ENCODE measurements at regions not wholly inside any gene's neighbourhood (a gene's known extent, or its start where the extent isn't known, plus 50 kb on each side); places are given as distances from the start of the nearest gene placed in this dataset.

DNA sequence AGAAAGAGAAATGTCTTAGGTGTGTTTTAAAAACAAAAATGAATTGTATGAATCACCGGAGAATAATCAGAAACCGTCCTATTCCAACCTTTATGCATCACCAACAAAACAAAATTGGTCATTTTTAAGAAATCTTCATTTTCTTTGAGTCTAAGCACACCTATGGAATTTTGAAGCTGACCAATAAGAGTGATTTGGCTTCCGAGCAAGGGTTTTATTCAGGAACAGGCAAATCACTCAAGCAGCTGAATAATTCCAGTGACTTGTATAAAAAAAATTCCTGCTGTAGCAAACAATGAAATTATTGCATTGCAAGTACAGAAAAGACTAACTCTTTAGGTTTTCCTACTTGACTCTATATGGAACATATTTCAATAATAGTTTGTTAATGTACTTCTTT lies 83.8 kb upstream of the FNDC3B start:
- DNase-seq (ENCODE audit: low read depth in 2 of 3, low spot score in 1 of 3): no peak

DNA sequence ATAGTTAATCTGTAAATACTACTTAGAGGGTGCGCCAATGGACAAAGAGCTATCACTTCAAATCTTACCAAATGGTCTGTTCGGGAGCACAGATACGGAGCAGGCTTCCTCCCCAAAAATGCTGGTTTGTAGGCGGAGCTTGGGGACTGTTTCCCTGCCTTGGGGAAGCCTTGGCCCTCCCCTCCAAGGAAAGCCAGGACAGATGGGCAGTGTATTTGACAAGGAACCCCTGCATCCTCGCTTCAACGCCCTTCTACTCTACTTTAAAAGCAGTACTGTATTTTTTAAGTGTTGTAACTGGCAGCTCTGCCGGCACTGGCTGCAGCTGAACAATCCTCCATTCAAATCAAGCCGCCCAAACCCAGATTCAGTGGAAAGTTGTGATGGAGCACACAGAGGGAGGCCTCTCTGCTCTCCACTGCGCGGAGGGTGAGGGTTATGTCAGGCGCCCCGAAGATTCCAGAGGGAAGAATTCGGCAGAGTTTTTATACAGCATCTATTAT lies 83.1 kb upstream of the FNDC3B start:
- no peak for DNase-seq (ENCODE audit: low read depth in 2 of 3, low spot score in 1 of 3)

DNA sequence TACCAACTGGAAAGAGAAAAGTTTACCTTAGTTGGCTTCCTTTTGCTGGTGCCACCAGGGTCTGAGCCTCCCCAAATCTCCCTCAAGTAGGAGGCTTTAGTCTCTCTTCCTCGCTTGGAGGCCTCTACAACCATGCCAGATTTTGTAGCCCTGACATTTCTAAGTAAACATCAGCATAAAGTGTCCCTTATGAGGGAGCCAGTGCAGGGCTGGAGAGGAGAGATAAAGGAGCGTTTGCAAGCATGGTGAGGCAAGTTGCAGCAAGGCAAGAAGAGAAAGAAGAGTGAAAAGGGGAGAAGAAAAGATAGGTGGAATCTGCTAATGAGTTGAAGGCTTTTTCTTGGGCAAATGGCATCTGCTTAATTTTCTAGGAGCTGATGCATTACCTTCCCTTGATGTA lies 82.7 kb upstream of the FNDC3B start:
- DNase-seq (ENCODE audit: low read depth in 2 of 3, low spot score in 1 of 3): no peak

DNA sequence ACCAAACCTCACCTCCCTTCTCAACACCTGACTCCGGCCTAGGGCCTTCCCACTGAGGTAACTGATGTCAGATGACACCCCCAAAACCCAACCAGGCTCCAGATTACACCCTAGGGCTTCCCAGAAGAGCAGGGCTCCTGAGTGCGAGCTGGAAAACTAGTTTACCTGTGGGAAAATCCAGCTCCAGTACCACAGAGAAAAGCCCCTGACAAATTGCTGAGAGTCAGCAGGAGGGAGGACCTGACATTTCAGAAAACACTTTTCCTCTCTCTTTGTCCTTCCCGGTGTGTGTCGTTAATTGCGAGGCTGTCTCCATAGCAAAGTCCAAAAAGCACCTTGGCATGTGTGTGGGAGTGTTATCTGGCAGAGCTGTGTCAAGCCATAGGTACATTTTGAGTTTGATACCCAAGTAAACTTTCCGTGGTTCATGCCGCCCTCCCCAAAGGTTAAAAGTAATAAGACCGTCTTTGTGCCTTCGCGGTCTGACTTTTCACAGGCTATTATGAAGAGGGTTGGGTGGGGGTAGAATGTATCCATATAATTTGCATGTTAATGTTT lies 79.8 kb upstream of the FNDC3B start:
- DNase-seq (ENCODE audit: low read depth in 2 of 3, low spot score in 1 of 3): peak in 1 of 3 donors; percentile 6

GRCh38 chr3:171960159-171960558 lies 79.2 kb upstream of the FNDC3B start:
- DNase-seq (ENCODE audit: low read depth in 2 of 3, low spot score in 1 of 3): no peak

DNA sequence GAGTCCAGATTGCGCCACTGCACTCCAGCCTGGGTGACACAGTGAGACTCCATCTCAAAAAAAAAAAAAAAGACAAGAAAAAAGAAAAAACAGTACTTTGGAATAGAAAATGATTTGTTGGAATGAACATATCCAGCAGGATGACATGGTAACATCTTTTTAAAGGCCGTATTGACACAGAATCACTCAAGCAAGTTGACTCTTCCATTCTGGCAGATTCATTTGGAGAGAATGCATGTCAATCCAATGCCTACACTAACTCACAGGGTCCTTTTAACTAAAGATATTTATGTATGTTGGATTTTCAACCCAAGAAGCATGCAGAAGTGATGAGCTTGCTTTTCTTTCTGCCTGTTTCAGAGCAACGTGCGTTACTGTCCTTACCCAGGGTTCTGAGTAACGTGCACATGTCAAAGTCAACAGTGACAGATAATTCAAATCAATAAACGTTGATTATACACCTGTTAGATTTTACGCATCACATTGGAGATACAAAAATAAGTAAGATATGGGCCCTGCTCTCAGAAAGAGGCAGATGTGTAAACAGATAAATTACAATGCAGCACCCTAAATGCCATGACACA lies 77.1 kb upstream of the FNDC3B start:
- no peak for DNase-seq (ENCODE audit: low read depth in 2 of 3, low spot score in 1 of 3)

GRCh38 chr3:171963546-171963945 lies 75.8 kb upstream of the FNDC3B start:
- DNase-seq (ENCODE audit: low read depth in 2 of 3, low spot score in 1 of 3): no peak

- no peak for DNase-seq (ENCODE audit: low read depth in 2 of 3, low spot score in 1 of 3)
Observed at GRCh38 chr3:171965067-171965712, 74.2 kb upstream of the FNDC3B start.

GRCh38 chr3:171966533-171967136 lies 72.7 kb upstream of the FNDC3B start:
- DNase-seq (ENCODE audit: low read depth in 2 of 3, low spot score in 1 of 3): no peak

DNA sequence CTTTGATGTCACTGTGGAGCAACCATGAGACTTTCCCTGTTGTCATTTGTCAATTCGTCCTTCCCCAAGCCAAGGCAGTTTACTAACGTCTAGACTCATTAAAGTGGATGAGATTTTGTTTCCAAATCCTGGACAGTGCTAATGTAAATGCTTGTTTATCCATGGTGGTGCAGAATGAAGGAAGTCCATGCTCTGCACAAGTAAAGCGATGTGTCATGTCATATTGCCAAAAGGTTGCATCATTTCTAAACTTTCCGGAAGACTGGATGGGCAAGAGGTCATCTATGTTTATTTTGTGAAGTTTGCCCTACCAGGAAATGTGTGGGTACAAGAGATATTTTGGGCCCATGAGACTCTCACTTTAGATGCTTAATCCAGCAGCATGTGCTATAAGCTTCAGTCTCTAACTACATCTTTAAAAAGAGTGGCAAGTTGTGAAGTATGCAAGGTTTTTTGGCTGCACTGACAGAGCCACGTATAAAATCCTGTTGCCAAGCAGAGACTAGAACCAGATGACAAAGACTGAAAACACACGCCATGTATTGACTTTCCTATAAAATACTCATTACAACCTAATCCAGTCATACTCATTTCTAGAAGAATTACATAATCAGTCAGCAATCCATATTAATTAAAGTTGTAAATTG lies 72.1 kb upstream of the FNDC3B start:
- DNase-seq (ENCODE audit: low read depth in 2 of 3, low spot score in 1 of 3): no peak

GRCh38 chr3:171967932-171968678 lies 71.3 kb upstream of the FNDC3B start:
- DNase-seq (ENCODE audit: low read depth in 2 of 3, low spot score in 1 of 3): no peak

DNA sequence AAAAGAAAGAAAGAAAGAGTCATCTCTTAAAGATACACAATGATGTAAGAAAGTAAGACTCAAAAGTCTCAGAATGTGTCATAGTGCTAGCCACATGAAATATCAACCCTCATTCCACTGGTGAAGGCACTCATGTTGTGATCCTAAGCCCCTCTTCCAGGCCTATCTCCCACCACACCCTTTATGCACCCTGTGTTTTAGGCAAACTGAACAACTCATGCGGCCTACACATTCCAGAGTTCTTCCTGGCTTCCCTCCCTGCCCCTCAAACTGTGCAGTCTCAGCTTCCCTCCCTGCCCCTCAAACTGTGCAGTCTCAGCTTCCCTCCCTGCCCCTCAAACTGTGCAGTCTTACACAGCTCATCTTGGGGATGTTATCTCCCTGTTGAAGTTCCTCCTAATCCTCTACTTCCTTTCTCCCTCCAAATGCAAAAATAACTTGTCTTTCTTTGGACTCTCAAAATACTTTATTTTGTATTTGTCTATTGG lies 69.0 kb upstream of the FNDC3B start:
- DNase-seq (ENCODE audit: low read depth in 2 of 3, low spot score in 1 of 3): no peak

DNA sequence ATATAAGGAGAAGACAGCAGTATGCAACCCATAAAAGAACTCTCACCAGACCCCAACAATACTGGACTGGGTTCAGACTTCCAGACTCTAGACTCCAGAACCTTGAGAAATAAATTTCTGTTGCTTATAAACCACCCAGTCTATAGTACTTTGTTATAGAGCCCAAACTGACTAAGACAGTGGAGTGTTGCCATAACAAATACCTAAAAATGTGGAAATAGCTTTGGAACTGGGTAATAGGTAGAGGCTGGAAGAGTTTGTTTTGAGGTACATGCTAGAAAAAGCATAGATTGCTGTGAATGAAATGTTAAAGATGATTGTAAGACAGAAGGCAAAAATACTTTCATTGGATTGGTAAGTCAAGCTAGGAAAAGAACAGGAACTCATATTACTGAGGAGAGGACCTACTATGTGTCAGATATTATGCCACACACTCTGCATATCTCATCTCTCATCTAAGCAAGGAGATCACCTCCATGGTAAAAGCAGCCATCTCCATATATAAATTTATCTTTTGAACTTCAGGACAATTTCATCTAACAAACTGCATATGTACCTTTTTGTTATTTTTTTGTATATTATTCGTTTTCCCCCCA lies 67.4 kb upstream of the FNDC3B start:
- no peak for DNase-seq (ENCODE audit: low read depth in 2 of 3, low spot score in 1 of 3)

DNA sequence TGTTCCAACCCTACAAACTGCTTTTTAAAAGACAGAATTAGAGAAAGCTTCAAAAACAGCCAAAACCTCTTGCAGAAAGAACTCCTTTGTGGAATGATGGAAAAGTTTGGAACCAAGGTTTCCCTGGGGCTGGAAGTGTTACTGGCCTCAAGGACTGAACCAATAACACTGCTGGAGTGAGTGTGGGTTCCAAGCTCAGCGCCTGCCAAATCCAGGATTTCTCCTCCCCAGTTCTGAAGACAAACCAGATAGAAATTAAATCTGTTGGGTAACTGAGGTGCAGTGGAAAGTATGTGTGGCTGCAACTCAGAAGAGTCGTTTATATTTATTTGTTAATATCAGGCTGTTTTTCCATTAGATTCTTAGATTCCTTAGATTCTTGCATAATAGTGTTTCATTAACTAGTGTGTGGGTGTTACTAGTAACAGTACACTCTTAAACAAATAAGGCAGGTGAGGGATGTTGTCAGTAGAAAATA lies 66.5 kb upstream of the FNDC3B start:
- no peak for DNase-seq (ENCODE audit: low read depth in 2 of 3, low spot score in 1 of 3)

- no peak for DNase-seq (ENCODE audit: low read depth in 2 of 3, low spot score in 1 of 3)
Observed at GRCh38 chr3:171974986-171975837, 64.2 kb upstream of the FNDC3B start.

GRCh38 chr3:171976526-171976925 lies 62.9 kb upstream of the FNDC3B start:
- DNase-seq (ENCODE audit: low read depth in 2 of 3, low spot score in 1 of 3): no peak

GRCh38 chr3:171977441-171977840 lies 61.9 kb upstream of the FNDC3B start:
- DNase-seq (ENCODE audit: low read depth in 2 of 3, low spot score in 1 of 3): no peak

DNA sequence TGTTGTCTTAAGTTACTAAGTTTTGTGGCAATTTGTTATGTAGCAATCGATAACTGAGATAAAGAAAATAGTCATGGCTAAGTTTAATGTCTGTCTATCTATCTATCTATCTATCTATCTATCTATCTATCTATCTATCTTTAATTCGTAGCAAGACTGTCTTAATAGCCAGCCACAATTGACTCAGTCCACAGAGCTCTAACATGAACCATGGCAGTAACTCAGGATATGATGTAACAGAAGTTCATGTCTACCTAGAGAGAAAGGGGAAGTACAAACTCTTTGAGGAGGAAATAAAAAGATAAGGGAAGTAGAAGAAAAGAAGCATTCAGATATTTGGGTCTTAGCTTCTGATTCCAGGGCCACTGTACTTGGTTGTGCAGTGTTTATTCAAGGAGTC lies 61.5 kb upstream of the FNDC3B start:
- DNase-seq (ENCODE audit: low read depth in 2 of 3, low spot score in 1 of 3): no peak

DNA sequence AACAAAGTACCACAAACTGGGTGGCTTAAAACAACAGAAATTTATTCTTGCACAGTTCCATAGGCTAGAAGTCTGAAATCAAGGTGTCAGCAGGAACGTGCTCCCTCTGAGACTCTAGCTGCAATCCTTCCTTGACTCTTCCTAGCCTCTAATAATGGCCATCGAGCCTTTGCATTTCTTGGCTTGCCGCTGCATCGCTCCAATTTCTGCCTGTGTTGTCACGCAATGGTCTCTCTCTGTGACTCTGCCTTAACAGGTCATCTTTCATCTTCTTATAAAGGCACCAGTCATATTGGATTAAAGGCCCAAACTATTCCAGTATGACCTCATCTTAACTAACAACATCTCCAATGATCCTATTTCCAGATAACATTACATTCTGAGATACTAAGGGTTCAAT lies 61.0 kb upstream of the FNDC3B start:
- DNase-seq (ENCODE audit: low read depth in 2 of 3, low spot score in 1 of 3): no peak

GRCh38 chr3:171979081-171979480 lies 60.3 kb upstream of the FNDC3B start:
- no peak for DNase-seq (ENCODE audit: low read depth in 2 of 3, low spot score in 1 of 3)

Data from stimulated activated CD4-positive, alpha-beta T cell treated with anti-CD3 and anti-CD28 coated beads, Interleukin-12 subunit alpha, Interleukin-12 subunit beta, amount 100 ng/mL, for 48 hours (primary cell).